Aorta (tissue), 5 donors: ENCODE measurements at regions not wholly inside any gene's neighbourhood (a gene's known extent, or its start where the extent isn't known, plus 50 kb on each side); places are given as distances from the start of the nearest gene placed in this dataset.

Source experiments
- ATAC-seq: fragments of 200-7000 bp; cut with Tn5 transposase; one replicate; pipeline ENCODE4 v1.9.1; 2022; ENCODE audit warnings: moderate library complexity; ENCODE audit not compliant: low FRiP score
- DNase-seq, 2 donors: peaks; one replicate each; pipeline ENCODE4 v3.0.0-alpha.2; 2020
- H3K27ac ChIP-seq, 2 donors: one replicate each; pipeline ENCODE4 v1.5.1; 2013; ENCODE audit warnings: low read length in 2 of 2, mild to moderate bottlenecking in 2 of 2, moderate library complexity in 2 of 2, control low read depth in 1 of 2, inconsistent platforms in 1 of 2, low read depth in 1 of 2
- H3K27me3 ChIP-seq, 2 donors: one replicate each; pipeline ENCODE4 v1.6.1; 2013; ENCODE audit warnings: control low read depth in 1 of 2, low read length in 1 of 2, mild to moderate bottlenecking in 1 of 2, moderate library complexity in 1 of 2; ENCODE audit not compliant: insufficient read depth in 2 of 2, control insufficient read depth in 1 of 2
- H3K36me3 ChIP-seq, 2 donors: one replicate each; pipeline ENCODE4 v1.6.1; 2013; ENCODE audit warnings: control low read depth in 1 of 2, low read length in 1 of 2, mild to moderate bottlenecking in 1 of 2; ENCODE audit not compliant: insufficient read depth in 2 of 2, control insufficient read depth in 1 of 2
- H3K4me1 ChIP-seq, 2 donors: one replicate each; pipeline ENCODE4 v1.6.1; 2013; ENCODE audit warnings: low read length in 2 of 2, control low read depth in 1 of 2, mild to moderate bottlenecking in 1 of 2, moderate library complexity in 1 of 2; ENCODE audit not compliant: insufficient read depth in 2 of 2, control insufficient read depth in 1 of 2
- H3K4me3 ChIP-seq, 2 donors: one replicate each; pipeline ENCODE4 v1.5.1; 2013; ENCODE audit warnings: low read length in 2 of 2, control low read depth in 1 of 2, mild to moderate bottlenecking in 1 of 2
- H3K9me3 ChIP-seq: one replicate; pipeline ENCODE4 v1.6.1; 2013; ENCODE audit warnings: mild to moderate bottlenecking, low read length; ENCODE audit not compliant: control insufficient read depth
- WGBS, 2 donors: extraction: QIAGEN DNeasy Blood & Tissue Kit; methylation state at CpG; one replicate each; pipeline ENCODE4 v1.1.7; 2013; 5-methylcytosine and 5-hydroxymethylcytosine counted together
- intact Hi-C, 2 donors: fragments of 100-400 bp; cut with DNase I; formaldehyde crosslinking; loops; one replicate each; pipeline versions ENCODE4 v1.14.2 to v1.15.0; 2022
- donor health status: healthy with polysubstance abuse.
- donor health status: Bipolar disorder and iron deficiency.
- donor health status: DM: no; HTN: no; CAD: no.
- donor health status: DM: no; HTN: no; CAD: no.
- donor health status: DM: yes; HTN: yes; CAD: no.

DNA sequence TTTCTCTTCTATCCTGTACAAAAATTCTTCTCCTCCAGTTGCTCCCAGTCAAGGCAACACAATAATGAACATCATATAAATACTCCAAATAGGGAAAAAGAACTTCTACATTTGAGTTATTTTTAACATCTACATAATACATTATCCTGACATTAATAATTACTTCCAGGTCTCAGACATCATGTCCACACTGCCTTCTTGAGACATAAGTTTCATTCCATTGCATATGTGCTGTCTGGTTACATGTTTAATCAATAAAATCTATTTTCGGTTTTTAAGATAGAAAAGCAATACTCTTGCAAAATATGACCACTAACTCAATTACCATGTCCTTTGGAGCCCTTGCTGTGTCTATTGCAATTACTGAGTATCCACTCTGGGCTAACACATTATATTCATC, 881.9 kb downstream of the GALC start:
- Histone ChIP-seq H3K27me3 (no peaks in the 10 kb centered on the region), H3K27ac (no peak overlapping the region), H3K4me3 (no peak overlapping the region), H3K4me1 (no peaks in the 10 kb centered on the region), H3K36me3 (no peaks in the 10 kb centered on the region), H3K9me3 (no peaks in the 10 kb centered on the region)
- 38 to 43% methylated on average over 1 of the region's 1 CpG for WGBS, 2 donors
- ATAC-seq (no peak), DNase-seq (no peak)
- intact Hi-C loops: no loop called here

DNA sequence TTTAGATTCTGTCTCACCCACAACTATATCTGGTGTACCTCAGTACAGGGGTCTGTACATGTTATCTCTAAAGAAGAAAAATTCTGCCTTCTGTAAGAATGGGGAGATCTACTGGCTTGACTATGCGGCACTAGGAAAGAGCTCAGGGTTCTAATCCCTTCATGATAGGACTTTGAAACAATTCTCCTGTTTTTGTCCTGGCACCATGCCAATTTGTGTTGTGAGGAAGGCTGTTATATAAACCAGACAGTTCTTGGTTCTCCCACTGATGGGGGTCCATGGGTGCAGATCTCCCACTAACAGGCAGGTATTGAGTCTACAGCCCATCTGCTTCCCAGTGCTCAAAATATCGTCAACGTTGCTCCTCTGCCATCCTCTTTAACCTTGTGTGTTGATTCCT, 883.7 kb downstream of the GALC start:
- Histone ChIP-seq H3K4me1 (no peaks in the 10 kb centered on the region), H3K9me3 (no peaks in the 10 kb centered on the region), H3K27ac (no peak overlapping the region), H3K36me3 (no peaks in the 10 kb centered on the region), H3K4me3 (no peak overlapping the region), H3K27me3 (no peaks in the 10 kb centered on the region)
- WGBS, 2 donors: 87 to 93% methylated on average over 3 of the region's 3 CpGs
- intact Hi-C loops: no loop called here
- no peak for ATAC-seq
- no peak for DNase-seq

DNA sequence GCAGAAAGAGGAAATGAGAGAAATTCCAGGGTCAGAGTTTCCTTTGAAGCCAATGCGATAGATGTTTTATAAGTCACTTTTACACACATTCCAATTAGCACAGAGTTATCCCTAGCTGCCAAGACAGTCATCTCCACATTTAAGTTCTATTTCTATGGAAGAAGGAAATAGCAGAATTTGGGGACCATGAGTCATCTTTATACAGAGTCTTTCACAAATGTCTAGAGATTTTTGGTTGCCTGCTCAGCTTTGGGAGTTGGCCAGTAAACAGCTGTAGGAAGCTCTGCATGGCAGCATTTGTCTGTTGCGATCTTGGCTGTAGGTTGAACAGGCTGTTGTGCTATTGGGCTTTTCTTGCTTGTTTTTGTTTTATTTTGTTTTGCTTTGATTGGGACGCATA, 884.3 kb downstream of the GALC start:
- intact Hi-C loops: no loop called here
- H3K27me3 ChIP-seq: no peaks in the 10 kb centered on the region
- 83 to 85% methylated on average over 3 of the region's 3 CpGs for WGBS, 2 donors
- DNase-seq: no peak
- H3K4me1 ChIP-seq: no peaks in the 10 kb centered on the region
- no peak for ATAC-seq
- no peak overlapping the region for H3K4me3 ChIP-seq
- H3K9me3 ChIP-seq: no peaks in the 10 kb centered on the region
- no peaks in the 10 kb centered on the region for H3K36me3 ChIP-seq
- H3K27ac ChIP-seq: no peak overlapping the region

DNA sequence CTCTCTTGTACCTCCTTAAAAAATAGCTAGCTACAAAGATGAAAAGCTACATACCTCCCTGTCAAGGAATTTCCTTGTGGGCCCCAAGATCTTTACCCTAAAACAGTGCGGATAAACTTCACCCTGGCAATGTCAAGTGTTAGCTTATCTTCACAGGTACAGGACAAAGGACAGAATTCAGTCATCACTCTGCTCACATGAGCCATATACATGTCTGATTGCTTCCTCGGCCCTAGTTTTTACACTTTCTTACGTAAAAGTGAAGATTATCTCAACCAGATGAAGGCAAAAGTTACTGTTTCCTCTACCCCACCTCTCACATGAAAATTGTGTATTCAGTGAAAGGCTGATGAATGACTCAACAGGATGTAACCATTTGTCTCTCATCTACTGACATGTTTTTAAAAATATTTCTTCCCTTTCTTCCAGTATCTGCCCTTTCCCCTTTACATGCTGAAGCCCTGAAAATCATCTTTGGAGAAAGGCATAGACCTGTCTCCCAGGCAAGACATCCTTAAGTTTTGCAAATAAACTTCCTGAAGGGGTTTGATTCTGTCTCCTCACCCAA, 890.1 kb downstream of the GALC start:
- H3K27me3 ChIP-seq: no peaks in the 10 kb centered on the region
- ATAC-seq: no peak
- H3K9me3 ChIP-seq: no peaks in the 10 kb centered on the region
- H3K27ac ChIP-seq: no peak overlapping the region
- WGBS, 2 donors: 39 to 46% methylated on average over 3 of the region's 3 CpGs
- H3K36me3 ChIP-seq: no peaks in the 10 kb centered on the region
- H3K4me1 ChIP-seq: no peaks in the 10 kb centered on the region
- intact Hi-C loops: no loop called here
- no peak for DNase-seq
- H3K4me3 ChIP-seq: no peak overlapping the region

DNA sequence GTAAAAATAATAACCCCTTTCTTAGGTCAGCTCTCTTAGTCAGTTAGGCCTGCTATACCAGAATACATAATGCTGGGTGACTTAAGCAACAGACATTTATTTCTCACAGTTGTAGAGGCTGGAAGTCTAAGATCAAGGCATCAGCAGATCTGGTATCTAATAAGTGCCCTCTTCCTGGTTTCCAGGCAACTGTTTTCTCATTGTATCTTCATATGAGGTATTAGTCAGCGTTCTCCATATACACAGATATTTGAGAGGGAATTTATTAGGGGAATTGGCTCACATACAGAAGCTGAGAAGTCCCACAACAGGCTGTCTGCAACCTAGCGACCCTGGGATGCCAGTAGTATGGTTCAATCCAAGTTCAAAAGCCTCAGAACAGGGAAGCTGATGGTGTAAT, 896.0 kb downstream of the GALC start:
- Histone ChIP-seq H3K4me3 (no peak overlapping the region), H3K36me3 (no peaks in the 10 kb centered on the region), H3K27ac (no peak overlapping the region), H3K9me3 (no peaks in the 10 kb centered on the region), H3K4me1 (no peaks in the 10 kb centered on the region), H3K27me3 (no peaks in the 10 kb centered on the region)
- DNase-seq: no peak
- no peak for ATAC-seq
- intact Hi-C loops: no loop called here
- 57 to 60% methylated on average over 2 of the region's 2 CpGs for WGBS, 2 donors

DNA sequence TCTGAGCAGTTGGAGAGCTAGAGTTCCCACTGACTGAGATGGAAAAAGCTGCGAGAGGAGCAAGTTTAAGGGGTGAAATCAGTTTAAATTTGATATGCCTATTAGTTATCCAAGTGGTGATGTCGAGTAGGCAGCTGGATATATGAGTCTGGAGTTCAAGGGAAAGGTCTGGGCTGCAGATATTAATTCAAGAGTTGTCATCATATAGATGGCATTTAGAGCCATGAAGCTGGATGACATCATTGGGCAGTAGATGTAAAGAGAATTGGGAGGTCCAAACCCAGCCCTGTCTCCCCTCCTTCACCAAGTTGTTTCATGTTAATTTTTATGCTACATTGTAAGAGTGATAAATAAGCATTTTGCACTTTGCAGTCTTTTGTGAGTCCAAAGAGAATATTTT, 898.1 kb downstream of the GALC start:
- Histone ChIP-seq H3K4me1 (no peaks in the 10 kb centered on the region), H3K27me3 (no peaks in the 10 kb centered on the region), H3K9me3 (no peaks in the 10 kb centered on the region), H3K4me3 (no peak overlapping the region), H3K36me3 (no peaks in the 10 kb centered on the region), H3K27ac (no peak overlapping the region)
- DNase-seq (no peak), ATAC-seq (no peak)
- intact Hi-C loops: no loop called here
- 13 to 30% methylated on average over 2 of the region's 2 CpGs for WGBS, 2 donors

DNA sequence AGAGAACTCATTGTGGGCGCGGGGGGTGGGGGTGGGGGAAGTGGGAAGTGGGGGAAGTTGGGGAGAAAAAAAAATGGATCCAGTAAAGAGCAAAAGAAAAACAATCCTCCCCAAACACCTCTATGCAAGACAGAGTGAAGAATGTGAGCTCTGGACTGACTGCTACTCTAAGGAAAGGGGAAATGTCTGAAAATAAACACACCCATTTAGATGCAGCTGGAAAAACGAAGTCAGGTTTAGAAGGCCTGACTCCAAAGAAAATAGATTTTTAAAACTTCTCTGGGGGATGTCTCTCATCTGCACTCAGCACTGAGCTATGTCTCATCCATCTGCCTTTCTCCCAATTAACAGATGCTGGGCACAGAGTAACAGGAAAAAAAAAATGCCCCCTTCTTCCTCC, 904.4 kb downstream of the GALC start:
- no peak overlapping the region for H3K4me3 ChIP-seq
- H3K27ac ChIP-seq: no peak overlapping the region
- no peaks in the 10 kb centered on the region for H3K4me1 ChIP-seq
- DNase-seq (no peak), ATAC-seq (no peak)
- H3K36me3 ChIP-seq: no peaks in the 10 kb centered on the region
- WGBS, 2 donors: 18 to 34% methylated on average over 3 of the region's 3 CpGs
- intact Hi-C loops: no loop called here
- no peaks in the 10 kb centered on the region for H3K27me3 ChIP-seq
- no peaks in the 10 kb centered on the region for H3K9me3 ChIP-seq

DNA sequence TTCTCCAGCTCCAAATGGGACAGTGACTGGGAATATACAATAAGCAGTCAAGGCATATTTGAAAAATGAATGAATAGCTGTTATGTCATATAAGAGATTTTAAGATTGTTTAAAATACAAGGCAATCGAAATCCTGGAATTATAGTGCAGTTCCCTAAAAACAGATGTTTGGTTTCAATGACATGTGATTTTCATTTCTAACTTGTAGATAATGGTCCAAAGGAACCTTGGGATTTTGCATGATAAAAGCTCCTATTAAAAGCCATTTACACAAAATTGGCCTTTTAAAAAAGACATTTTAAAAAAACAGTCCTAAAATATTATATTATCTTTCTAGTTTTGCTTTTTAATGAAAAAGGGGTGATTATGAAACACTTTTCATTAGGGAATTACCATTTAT, 905.1 kb downstream of the GALC start:
- H3K4me3 ChIP-seq: no peak overlapping the region
- no peaks in the 10 kb centered on the region for H3K36me3 ChIP-seq
- intact Hi-C loops: no loop called here
- H3K27ac ChIP-seq: no peak overlapping the region
- no peak for DNase-seq
- no peak for ATAC-seq
- WGBS, 2 donors: 39 to 41% methylated on average over 1 of the region's 1 CpG
- H3K27me3 ChIP-seq: no peaks in the 10 kb centered on the region
- H3K4me1 ChIP-seq: no peaks in the 10 kb centered on the region
- no peaks in the 10 kb centered on the region for H3K9me3 ChIP-seq

DNA sequence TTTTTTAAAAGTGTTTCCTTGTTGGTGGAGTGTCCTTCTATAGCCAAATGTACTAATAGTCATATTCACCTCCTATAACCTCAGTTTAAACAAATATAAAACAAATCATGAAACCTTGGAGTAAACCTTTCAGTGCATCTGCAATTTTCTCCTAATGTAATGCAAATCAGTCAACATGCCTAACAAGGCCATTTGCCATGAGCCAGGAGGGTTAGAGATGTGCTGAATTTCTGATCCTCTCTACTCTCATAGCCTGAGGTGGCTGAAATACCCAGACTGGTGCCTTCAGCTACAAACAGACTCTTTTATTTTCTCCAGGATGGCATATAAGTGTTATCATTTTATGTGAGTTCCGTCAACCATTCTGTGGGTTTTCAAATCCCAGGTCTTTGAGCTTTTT, 908.1 kb downstream of the GALC start:
- no peaks in the 10 kb centered on the region for H3K9me3 ChIP-seq
- ATAC-seq (no peak), DNase-seq (no peak)
- 88 to 100% methylated on average over 1 of the region's 1 CpG for WGBS, 2 donors
- H3K36me3 ChIP-seq: no peaks in the 10 kb centered on the region
- no peak overlapping the region for H3K4me3 ChIP-seq
- H3K4me1 ChIP-seq: no peaks in the 10 kb centered on the region
- no peaks in the 10 kb centered on the region for H3K27me3 ChIP-seq
- no peak overlapping the region for H3K27ac ChIP-seq
- intact Hi-C loops: no loop called here
